Neural progenitor cell (in vitro differentiated cells): ENCODE measurements at regions not wholly inside any gene's neighbourhood (a gene's known extent, or its start where the extent isn't known, plus 50 kb on each side); places are given as distances from the start of the nearest gene placed in this dataset.

ENCODE experiments used
- CTCF ChIP-seq: fragments of 200-600 bp; sonication (generic); IDR thresholded peaks from 2 replicates; pipeline ENCODE4 v1.5.1; 2017; ENCODE audit warnings: antibody characterized with exemption, mild to moderate bottlenecking
- EZH2phosphoT487 ChIP-seq: fragments of 200-600 bp; sonication (generic); IDR thresholded peaks from 2 replicates; pipeline ENCODE4 v1.6.1; 2017; ENCODE audit warnings: antibody characterized with exemption

GRCh38 chr5:92580814-92581213 lies 1000.2 kb downstream of the NR2F1-AS1 start:
- no peak for TF ChIP-seq EZH2phosphoT487
- TF ChIP-seq CTCF = no peak
